ENCODE measurements at regions not wholly inside any gene's neighbourhood (a gene's known extent, or its start where the extent isn't known, plus 50 kb on each side); places are given as distances from the start of the nearest gene placed in this dataset.
"Not testable (repeated sequence)": the region's sequence is repeated elsewhere in the genome, so short reads cannot be mapped to it uniquely, and the experiment has no call there.

- no peak for TF ChIP-seq CTCF (IDR thresholded peaks at IDR 0.05)
- Histone ChIP-seq H3K4me3 (no peak overlapping the region), H3K27ac (peak overlapping the region; percentile 43 to 48)
- DNase-seq (ENCODE audit: low spot score): no peak
These were observed 396.7 kb downstream of the TNS3 start for GRCh38 chr7:47185170-47185569.

GRCh38 chr7:47183862-47184590 is 397.9 kb downstream of the TNS3 start:
- H3K4me3 ChIP-seq: no peak overlapping the region
- TF ChIP-seq CTCF (IDR thresholded peaks at IDR 0.05): no peak
- DNase-seq (ENCODE audit: low spot score): no peak
- no peak overlapping the region for H3K27ac ChIP-seq

GRCh38 chr7:47181746-47182361 is 400.1 kb downstream of the TNS3 start:
- H3K27ac ChIP-seq: no peak overlapping the region
- no peak for TF ChIP-seq CTCF (IDR thresholded peaks at IDR 0.05)
- no peak overlapping the region for H3K4me3 ChIP-seq
- DNase-seq (ENCODE audit: low spot score): no peak

GRCh38 chr7:47180516-47180826 is 401.4 kb downstream of the TNS3 start:
- no peak for DNase-seq (ENCODE audit: low spot score)
- Histone ChIP-seq H3K27ac (no peak overlapping the region), H3K4me3 (no peak overlapping the region)
- TF ChIP-seq CTCF (IDR thresholded peaks at IDR 0.05): no peak

- Histone ChIP-seq H3K27ac (no peak overlapping the region), H3K4me3 (no peak overlapping the region)
- DNase-seq (ENCODE audit: low spot score): no peak
- peak; percentile 49 for TF ChIP-seq CTCF (IDR thresholded peaks at IDR 0.05)
These were observed 401.9 kb downstream of the TNS3 start for GRCh38 chr7:47179812-47180515.

GRCh38 chr7:47172602-47173539 is 409.0 kb downstream of the TNS3 start:
- not testable (repeated sequence) for H3K4me3 ChIP-seq; H3K27ac ChIP-seq; DNase-seq (ENCODE audit: low spot score)

GRCh38 chr7:47170516-47170915 is 411.4 kb downstream of the TNS3 start:
- no peak for TF ChIP-seq CTCF (IDR thresholded peaks at IDR 0.05)
- no peak for DNase-seq (ENCODE audit: low spot score)
- Histone ChIP-seq H3K4me3 (no peak overlapping the region), H3K27ac (no peak overlapping the region)
